ENCODE measurements at regions not wholly inside any gene's neighbourhood (a gene's known extent, or its start where the extent isn't known, plus 50 kb on each side); places are given as distances from the start of the nearest gene placed in this dataset.

GRCh38 chr5:73238873-73239272, 65.9 kb downstream of the TMEM174 start:
- Histone ChIP-seq H3K36me3 (ENCODE audit: low read depth) (no peaks in the 10 kb centered on the region), H3K4me1 (ENCODE audit: low read depth) (peaks cover 2% of the 10 kb centered on the region), H3K9me3 (no peaks in the 10 kb centered on the region), H3K4me3 (no peak overlapping the region)
- ATAC-seq: no peak
- intact Hi-C loops (cut with DNase I, micrococcal nuclease): no loop called here
- DNase-seq: no peak
- no peak for TF ChIP-seq CTCF (IDR thresholded peaks at IDR 0.05)

- no peaks in the 10 kb centered on the region for H3K9me3 ChIP-seq
- no peak overlapping the region for H3K4me3 ChIP-seq
- intact Hi-C loops (cut with DNase I, micrococcal nuclease): no loop called here
- ATAC-seq (no peak), DNase-seq (no peak)
- H3K4me1 ChIP-seq (ENCODE audit: low read depth): peaks cover 13% of the 10 kb centered on the region
- TF ChIP-seq CTCF (IDR thresholded peaks at IDR 0.05): no peak
- H3K36me3 ChIP-seq (ENCODE audit: low read depth): no peaks in the 10 kb centered on the region
These were observed 63.6 kb downstream of the TMEM174 start for GRCh38 chr5:73236541-73237128.

- DNase-seq: no peak
- H3K4me1 ChIP-seq (ENCODE audit: low read depth): peaks cover 13% of the 10 kb centered on the region
- H3K36me3 ChIP-seq (ENCODE audit: low read depth): no peaks in the 10 kb centered on the region
- no peak for TF ChIP-seq CTCF (IDR thresholded peaks at IDR 0.05)
- H3K4me3 ChIP-seq: no peak overlapping the region
- intact Hi-C loops (cut with DNase I, micrococcal nuclease): no loop called here
- ATAC-seq: no peak
- no peaks in the 10 kb centered on the region for H3K9me3 ChIP-seq
These were observed 61.2 kb downstream of the TMEM174 start for GRCh38 chr5:73234204-73234555.

- no peaks in the 10 kb centered on the region for H3K9me3 ChIP-seq
- ATAC-seq: peak; percentile 64
- intact Hi-C loops (cut with DNase I, micrococcal nuclease): no loop called here
These were observed 60.6 kb downstream of the TMEM174 start for GRCh38 chr5:73233461-73234203.

GRCh38 chr5:73233053-73233460, 60.1 kb downstream of the TMEM174 start:
- no peaks in the 10 kb centered on the region for H3K36me3 ChIP-seq (ENCODE audit: low read depth)
- H3K4me1 ChIP-seq (ENCODE audit: low read depth): peaks cover 13% of the 10 kb centered on the region
- TF ChIP-seq CTCF (IDR thresholded peaks at IDR 0.05): no peak
- ATAC-seq (no peak), DNase-seq (no peak)
- H3K4me3 ChIP-seq: no peak overlapping the region
- H3K9me3 ChIP-seq: no peaks in the 10 kb centered on the region
- intact Hi-C loops (cut with DNase I, micrococcal nuclease): no loop called here

More at GRCh38 chr5:73233461-73234203, 60.6 kb downstream of the TMEM174 start:
- TF ChIP-seq CTCF (IDR thresholded peaks at IDR 0.05): no peak
- DNase-seq: peak in 1 of 3 donors; percentile 33
- H3K4me3 ChIP-seq: no peak overlapping the region
- peaks cover 13% of the 10 kb centered on the region for H3K4me1 ChIP-seq (ENCODE audit: low read depth)
- H3K36me3 ChIP-seq (ENCODE audit: low read depth): no peaks in the 10 kb centered on the region
